ENCODE measurements at regions not wholly inside any gene's neighbourhood (a gene's known extent, or its start where the extent isn't known, plus 50 kb on each side); places are given as distances from the start of the nearest gene placed in this dataset.

DNA sequence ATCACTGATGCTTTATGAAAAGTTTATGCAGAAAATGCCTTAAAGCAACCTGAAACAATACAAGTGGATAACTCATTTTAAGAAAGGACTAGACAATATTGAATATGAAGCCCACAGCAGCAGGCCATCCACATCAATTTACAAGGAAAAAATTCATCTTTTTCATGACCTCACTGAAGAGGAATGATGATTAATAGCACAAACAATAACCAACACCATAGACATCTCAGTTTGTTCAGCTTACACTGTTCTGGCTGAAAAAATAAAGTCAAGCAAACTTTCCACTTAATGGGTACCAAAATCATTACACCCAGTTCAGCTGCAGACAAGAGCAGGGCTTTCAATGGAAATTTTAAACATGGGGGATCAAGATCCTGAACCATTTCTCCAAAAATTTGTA is 380.6 kb upstream of the NEGR1 start:
- Histone ChIP-seq H3K9ac (ENCODE audit: low read length) (no peak overlapping the region), H2BK120ac (ENCODE audit: low read depth, low read length) (no peak overlapping the region), H3K79me1 (ENCODE audit: low read length) (no peaks in the 10 kb centered on the region)

DNA sequence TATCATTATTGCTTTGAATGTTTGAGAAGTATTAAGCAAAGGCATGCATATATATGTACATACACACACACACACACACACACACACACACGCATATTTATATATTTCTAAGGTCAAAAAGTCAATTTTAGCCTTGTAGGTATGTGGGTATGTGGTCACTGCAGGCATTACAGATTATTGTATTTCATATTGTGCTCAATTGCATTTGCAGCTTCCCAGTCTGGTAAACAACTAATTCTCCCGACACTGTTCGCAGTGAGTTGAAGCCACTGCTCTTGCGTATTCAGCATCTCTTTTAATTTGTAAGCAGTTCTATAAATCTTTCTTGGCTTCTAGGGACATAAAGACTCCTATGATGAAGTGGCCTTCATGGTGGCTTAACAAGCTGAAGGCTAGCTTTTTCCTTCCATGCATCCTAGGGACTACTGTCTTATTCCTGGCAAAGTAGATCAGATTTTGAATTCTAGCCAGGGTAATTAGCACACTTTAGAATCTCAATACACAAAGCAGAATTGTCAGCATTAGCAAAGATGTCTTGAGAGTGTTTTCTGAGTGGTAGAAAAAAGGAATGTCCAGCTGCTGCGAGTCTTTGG is 368.6 kb upstream of the NEGR1 start:
- Histone ChIP-seq H3K27me3 (ENCODE audit: insufficient read depth, low read length, poor library complexity) (no peaks in the 10 kb centered on the region), H3K4me3 (ENCODE audit: low read length) (no peak overlapping the region), H3K9ac (ENCODE audit: low read length) (no peak overlapping the region), H2BK15ac (replicated peaks; ENCODE audit: low read depth) (no peak overlapping the region), H3K4me2 (ENCODE audit: low read length) (no peak overlapping the region), H3K18ac (ENCODE audit: low read length) (no peak overlapping the region), H3K36me3 (ENCODE audit: control insufficient read depth, insufficient read depth, low read length) (no peaks in the 10 kb centered on the region), H3K4me1 (ENCODE audit: control insufficient read depth, low read depth, low read length) (no peaks in the 10 kb centered on the region), H4K5ac (ENCODE audit: low read length) (no peak overlapping the region), H3K27ac (ENCODE audit: low read depth, low read length) (no peak overlapping the region), H3K56ac (ENCODE audit: low read length) (no peak overlapping the region), H4K8ac (ENCODE audit: low read depth, low read length) (no peak overlapping the region), H3K23ac (ENCODE audit: low read length) (no peak overlapping the region), H3K79me2 (ENCODE audit: control insufficient read depth, insufficient read depth, low read length) (no peaks in the 10 kb centered on the region), H3K4ac (ENCODE audit: low read depth, low read length) (no peak overlapping the region), H2AK5ac (ENCODE audit: low read length) (no peak overlapping the region), H2BK120ac (ENCODE audit: low read depth, low read length) (no peak overlapping the region), H3K79me1 (ENCODE audit: low read length) (no peaks in the 10 kb centered on the region), H2BK5ac (ENCODE audit: low read length) (no peak overlapping the region)
- no CpG with 5 or more reads among the region's 5 CpGs for WGBS (ENCODE audit: extremely low coverage, insufficient coverage, low lambda C conversion rate)
- DNase-seq: no peak

More for the DNA sequence above, 380.6 kb upstream of the NEGR1 start:
- no peak overlapping the region for H4K8ac ChIP-seq (ENCODE audit: low read depth, low read length)
- no peak overlapping the region for H3K4me2 ChIP-seq (ENCODE audit: low read length)
- no peak overlapping the region for H3K23ac ChIP-seq (ENCODE audit: low read length)
- H2BK15ac ChIP-seq (replicated peaks; ENCODE audit: low read depth): no peak overlapping the region
- H2AK5ac ChIP-seq (ENCODE audit: low read length): no peak overlapping the region
- no peak overlapping the region for H3K4me3 ChIP-seq (ENCODE audit: low read length)
- H3K79me2 ChIP-seq (ENCODE audit: control insufficient read depth, insufficient read depth, low read length): no peaks in the 10 kb centered on the region
- no peak overlapping the region for H3K56ac ChIP-seq (ENCODE audit: low read length)
- H3K4me1 ChIP-seq (ENCODE audit: control insufficient read depth, low read depth, low read length): no peaks in the 10 kb centered on the region
- no peak overlapping the region for H3K27ac ChIP-seq (ENCODE audit: low read depth, low read length)
- no peaks in the 10 kb centered on the region for H3K27me3 ChIP-seq (ENCODE audit: insufficient read depth, low read length, poor library complexity)
- DNase-seq: no peak
- no peak overlapping the region for H2BK5ac ChIP-seq (ENCODE audit: low read length)
- H3K36me3 ChIP-seq (ENCODE audit: control insufficient read depth, insufficient read depth, low read length): no peaks in the 10 kb centered on the region
- H3K4ac ChIP-seq (ENCODE audit: low read depth, low read length): no peak overlapping the region
- H4K5ac ChIP-seq (ENCODE audit: low read length): no peak overlapping the region
- H3K18ac ChIP-seq (ENCODE audit: low read length): no peak overlapping the region

DNA sequence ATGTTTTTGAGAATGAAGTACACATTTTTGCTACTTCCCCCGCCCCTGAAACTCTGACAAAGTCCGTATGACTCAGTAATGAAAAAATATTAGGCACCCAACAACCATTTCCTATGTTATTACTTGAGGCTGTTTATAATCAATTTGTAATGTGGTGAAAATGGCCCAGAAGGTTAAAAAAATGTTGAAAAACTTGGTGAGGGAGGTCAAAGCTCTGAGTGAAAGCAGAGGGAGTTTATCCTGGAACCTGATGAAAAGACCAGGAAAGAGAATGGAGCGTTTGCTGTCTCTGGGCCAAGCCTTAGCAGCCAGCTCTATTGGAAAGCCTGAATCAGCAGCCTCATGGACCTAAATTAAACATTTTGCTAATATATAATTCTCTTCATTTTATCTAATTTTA is 367.7 kb upstream of the NEGR1 start:
- Histone ChIP-seq H3K4me3 (ENCODE audit: low read length) (no peak overlapping the region), H3K27me3 (ENCODE audit: insufficient read depth, low read length, poor library complexity) (no peaks in the 10 kb centered on the region), H2BK5ac (ENCODE audit: low read length) (no peak overlapping the region), H3K27ac (ENCODE audit: low read depth, low read length) (no peak overlapping the region), H4K5ac (ENCODE audit: low read length) (no peak overlapping the region), H3K23ac (ENCODE audit: low read length) (no peak overlapping the region), H3K36me3 (ENCODE audit: control insufficient read depth, insufficient read depth, low read length) (no peaks in the 10 kb centered on the region), H2BK15ac (replicated peaks; ENCODE audit: low read depth) (no peak overlapping the region), H3K4me1 (ENCODE audit: control insufficient read depth, low read depth, low read length) (no peaks in the 10 kb centered on the region), H4K8ac (ENCODE audit: low read depth, low read length) (no peak overlapping the region), H2BK120ac (ENCODE audit: low read depth, low read length) (no peak overlapping the region), H3K4me2 (ENCODE audit: low read length) (no peak overlapping the region), H3K79me1 (ENCODE audit: low read length) (no peaks in the 10 kb centered on the region), H3K79me2 (ENCODE audit: control insufficient read depth, insufficient read depth, low read length) (no peaks in the 10 kb centered on the region), H3K9ac (ENCODE audit: low read length) (no peak overlapping the region), H3K4ac (ENCODE audit: low read depth, low read length) (no peak overlapping the region), H2AK5ac (ENCODE audit: low read length) (no peak overlapping the region), H3K18ac (ENCODE audit: low read length) (no peak overlapping the region), H3K56ac (ENCODE audit: low read length) (no peak overlapping the region)
- no peak for DNase-seq
- no CpG with 5 or more reads among the region's 3 CpGs for WGBS (ENCODE audit: extremely low coverage, insufficient coverage, low lambda C conversion rate)

DNA sequence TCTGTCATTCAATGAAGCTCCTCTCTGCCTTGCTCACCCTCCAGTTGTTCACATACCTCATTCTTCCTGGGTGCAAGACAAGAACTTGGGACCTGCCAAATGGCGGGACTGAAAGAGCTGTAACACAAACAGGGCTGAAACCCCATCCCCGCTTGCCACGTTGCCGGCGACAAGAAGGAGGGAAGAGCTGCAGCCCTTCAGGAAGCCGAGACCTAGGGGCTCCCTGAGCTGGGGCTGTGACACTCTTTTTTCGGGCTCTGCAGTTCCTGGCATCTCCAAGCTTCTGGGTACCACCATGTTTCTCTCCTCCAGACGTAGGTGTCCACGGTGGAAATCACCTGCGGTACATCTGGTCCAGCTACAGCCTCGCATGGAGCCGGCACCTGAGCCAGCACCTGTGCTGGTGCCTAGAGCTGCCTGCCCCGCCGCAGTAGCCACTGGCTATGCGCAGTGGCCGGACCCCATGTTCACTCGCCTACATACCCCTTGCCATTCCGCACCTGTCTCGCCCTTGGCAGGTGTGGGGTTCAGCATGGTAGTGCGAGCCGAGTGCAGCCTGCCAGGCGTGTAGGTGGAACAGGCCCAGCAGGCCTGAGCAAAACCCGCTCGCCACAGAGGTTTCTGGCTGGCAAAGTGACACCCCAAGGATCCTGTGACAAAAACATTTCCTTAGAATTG is 367.0 kb upstream of the NEGR1 start:
- Histone ChIP-seq H3K4me2 (ENCODE audit: low read length) (no peak overlapping the region), H3K27ac (ENCODE audit: low read depth, low read length) (no peak overlapping the region), H3K4me3 (ENCODE audit: low read length) (no peak overlapping the region), H3K79me1 (ENCODE audit: low read length) (no peaks in the 10 kb centered on the region), H3K9ac (ENCODE audit: low read length) (no peak overlapping the region), H2BK5ac (ENCODE audit: low read length) (no peak overlapping the region), H3K4me1 (ENCODE audit: control insufficient read depth, low read depth, low read length) (no peaks in the 10 kb centered on the region), H3K79me2 (ENCODE audit: control insufficient read depth, insufficient read depth, low read length) (no peaks in the 10 kb centered on the region), H2BK15ac (replicated peaks; ENCODE audit: low read depth) (no peak overlapping the region), H3K27me3 (ENCODE audit: insufficient read depth, low read length, poor library complexity) (no peaks in the 10 kb centered on the region), H2BK120ac (ENCODE audit: low read depth, low read length) (no peak overlapping the region), H3K18ac (ENCODE audit: low read length) (no peak overlapping the region), H2AK5ac (ENCODE audit: low read length) (no peak overlapping the region), H3K56ac (ENCODE audit: low read length) (no peak overlapping the region), H3K23ac (ENCODE audit: low read length) (no peak overlapping the region), H4K5ac (ENCODE audit: low read length) (no peak overlapping the region), H3K4ac (ENCODE audit: low read depth, low read length) (no peak overlapping the region), H4K8ac (ENCODE audit: low read depth, low read length) (no peak overlapping the region), H3K36me3 (ENCODE audit: control insufficient read depth, insufficient read depth, low read length) (no peaks in the 10 kb centered on the region)
- no peak for DNase-seq
- no CpG with 5 or more reads among the region's 24 CpGs for WGBS (ENCODE audit: extremely low coverage, insufficient coverage, low lambda C conversion rate)

DNA sequence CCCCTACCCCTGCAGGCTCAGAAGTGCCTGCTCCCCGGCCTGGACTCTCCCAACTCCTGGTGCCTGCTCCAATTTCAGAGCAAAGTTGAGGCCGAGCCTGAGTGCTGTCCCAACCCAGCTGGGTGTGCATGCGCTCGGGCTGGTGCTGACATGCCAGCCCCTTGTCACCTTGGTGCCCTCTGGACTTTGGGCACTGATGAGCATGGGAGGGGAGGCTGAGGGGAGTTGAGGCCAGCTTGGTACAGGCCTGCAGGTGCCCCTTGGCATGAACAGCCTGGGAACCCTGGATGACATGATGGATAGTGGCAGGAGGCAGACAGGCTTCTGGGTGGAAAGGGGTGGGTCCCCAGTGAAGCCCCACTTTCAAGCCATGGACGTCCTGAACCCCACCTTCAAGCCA is 366.1 kb upstream of the NEGR1 start:
- Histone ChIP-seq H2BK15ac (replicated peaks; ENCODE audit: low read depth) (no peak overlapping the region), H2AK5ac (ENCODE audit: low read length) (no peak overlapping the region), H3K4me2 (ENCODE audit: low read length) (no peak overlapping the region), H3K27ac (ENCODE audit: low read depth, low read length) (no peak overlapping the region), H3K9ac (ENCODE audit: low read length) (no peak overlapping the region), H2BK120ac (ENCODE audit: low read depth, low read length) (no peak overlapping the region), H4K8ac (ENCODE audit: low read depth, low read length) (no peak overlapping the region), H3K36me3 (ENCODE audit: control insufficient read depth, insufficient read depth, low read length) (no peaks in the 10 kb centered on the region), H3K4me1 (ENCODE audit: control insufficient read depth, low read depth, low read length) (no peaks in the 10 kb centered on the region), H3K23ac (ENCODE audit: low read length) (no peak overlapping the region), H3K4me3 (ENCODE audit: low read length) (no peak overlapping the region), H2BK5ac (ENCODE audit: low read length) (no peak overlapping the region), H3K18ac (ENCODE audit: low read length) (no peak overlapping the region), H4K5ac (ENCODE audit: low read length) (no peak overlapping the region), H3K79me2 (ENCODE audit: control insufficient read depth, insufficient read depth, low read length) (no peaks in the 10 kb centered on the region), H3K79me1 (ENCODE audit: low read length) (no peaks in the 10 kb centered on the region), H3K56ac (ENCODE audit: low read length) (no peak overlapping the region), H3K27me3 (ENCODE audit: insufficient read depth, low read length, poor library complexity) (no peaks in the 10 kb centered on the region), H3K4ac (ENCODE audit: low read depth, low read length) (no peak overlapping the region)
- DNase-seq: no peak
- WGBS (ENCODE audit: extremely low coverage, insufficient coverage, low lambda C conversion rate): no CpG with 5 or more reads among the region's 5 CpGs

DNA sequence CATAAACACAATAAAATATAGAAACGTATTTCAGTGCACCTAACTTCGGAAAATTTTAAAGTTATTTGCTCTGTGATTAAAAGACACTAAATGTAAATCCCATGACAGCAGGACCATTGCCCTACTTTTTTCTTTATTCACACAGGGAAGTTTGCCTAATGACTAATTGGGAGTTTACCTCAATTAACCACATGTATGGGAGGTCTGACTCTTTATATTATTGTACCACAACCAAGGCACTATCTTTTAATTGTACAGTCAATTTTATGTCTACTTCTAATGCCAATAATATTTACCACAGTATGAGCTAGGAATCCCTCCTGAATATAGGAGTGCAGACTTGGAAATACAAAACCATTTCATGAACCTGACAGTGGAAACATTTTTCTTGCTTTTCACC is 360.8 kb upstream of the NEGR1 start:
- H3K4me2 ChIP-seq (ENCODE audit: low read length): no peak overlapping the region
- H2BK5ac ChIP-seq (ENCODE audit: low read length): no peak overlapping the region
- no peaks in the 10 kb centered on the region for H3K36me3 ChIP-seq (ENCODE audit: control insufficient read depth, insufficient read depth, low read length)
- no peak overlapping the region for H3K27ac ChIP-seq (ENCODE audit: low read depth, low read length)
- H3K27me3 ChIP-seq (ENCODE audit: insufficient read depth, low read length, poor library complexity): no peaks in the 10 kb centered on the region
- H3K56ac ChIP-seq (ENCODE audit: low read length): no peak overlapping the region
- no peak overlapping the region for H2AK5ac ChIP-seq (ENCODE audit: low read length)
- H3K79me2 ChIP-seq (ENCODE audit: control insufficient read depth, insufficient read depth, low read length): no peaks in the 10 kb centered on the region
- no peaks in the 10 kb centered on the region for H3K4me1 ChIP-seq (ENCODE audit: control insufficient read depth, low read depth, low read length)
- H4K5ac ChIP-seq (ENCODE audit: low read length): no peak overlapping the region
- H3K9ac ChIP-seq (ENCODE audit: low read length): no peak overlapping the region
- H3K23ac ChIP-seq (ENCODE audit: low read length): no peak overlapping the region
- DNase-seq: no peak
- no peak overlapping the region for H3K18ac ChIP-seq (ENCODE audit: low read length)
- H4K8ac ChIP-seq (ENCODE audit: low read depth, low read length): no peak overlapping the region
- no peak overlapping the region for H3K4me3 ChIP-seq (ENCODE audit: low read length)
- no peak overlapping the region for H3K4ac ChIP-seq (ENCODE audit: low read depth, low read length)
- no CpG with 5 or more reads among the region's 2 CpGs for WGBS (ENCODE audit: extremely low coverage, insufficient coverage, low lambda C conversion rate)
- no peak overlapping the region for H2BK120ac ChIP-seq (ENCODE audit: low read depth, low read length)
- no peak overlapping the region for H2BK15ac ChIP-seq (replicated peaks; ENCODE audit: low read depth)
- H3K79me1 ChIP-seq (ENCODE audit: low read length): no peaks in the 10 kb centered on the region

All from mesendoderm (in vitro differentiated cells).